Skeletal muscle tissue (tissue), 3 donors: ENCODE measurements at regions not wholly inside any gene's neighbourhood (a gene's known extent, or its start where the extent isn't known, plus 50 kb on each side); places are given as distances from the start of the nearest gene placed in this dataset.

Experiments used
- H3K27ac ChIP-seq: one replicate; pipeline ENCODE4 v1.7.0; 2013; ENCODE audit warnings: mild to moderate bottlenecking, low read depth, low read length, inconsistent platforms
- H3K27me3 ChIP-seq, 3 donors: one replicate each; pipeline ENCODE4 v1.7.0; 2013; ENCODE audit warnings: low read length in 3 of 3; ENCODE audit not compliant: control insufficient read depth in 3 of 3, insufficient read depth in 3 of 3
- H3K36me3 ChIP-seq, 3 donors: one replicate each; pipeline ENCODE4 v1.7.0; 2013; ENCODE audit warnings: low read length in 3 of 3; ENCODE audit not compliant: control insufficient read depth in 3 of 3, insufficient read depth in 3 of 3
- H3K4me1 ChIP-seq, 3 donors: one replicate each; pipeline ENCODE4 v1.7.0; 2013; ENCODE audit warnings: low read length in 3 of 3, mild to moderate bottlenecking in 3 of 3; ENCODE audit not compliant: control insufficient read depth in 3 of 3, insufficient read depth in 3 of 3
- H3K4me3 ChIP-seq, 3 donors: one replicate each; pipeline ENCODE4 v1.7.0; 2013; ENCODE audit warnings: low read length in 3 of 3
- H3K9ac ChIP-seq, 3 donors: one replicate each; pipeline ENCODE4 v1.7.0; 2013; ENCODE audit warnings: low read length in 3 of 3, mild to moderate bottlenecking in 3 of 3, moderate library complexity in 2 of 3, low read depth in 1 of 3
- H3K9me3 ChIP-seq, 3 donors: one replicate each; pipeline ENCODE4 v1.7.0; 2013; ENCODE audit warnings: low read length in 3 of 3; ENCODE audit not compliant: control insufficient read depth in 3 of 3
- donor health status: Osteomylitis.

- peaks cover 0 to 6% (median 0%) of the 10 kb centered on the region in 3 donors for H3K27me3 ChIP-seq
- no peaks in the 10 kb centered on the region for H3K36me3 ChIP-seq
- no peak overlapping the region for H3K4me3 ChIP-seq
- H3K9me3 ChIP-seq = no peaks in the 10 kb centered on the region
- peaks cover 0 to 4% (median 0%) of the 10 kb centered on the region in 3 donors for H3K4me1 ChIP-seq
- no peak overlapping the region for H3K27ac ChIP-seq
- no peak overlapping the region for H3K9ac ChIP-seq
These were observed 151.1 kb downstream of the IL20RB start for GRCh38 chr3:137108699-137109440.

GRCh38 chr3:137110392-137110996 lies 152.7 kb downstream of the IL20RB start:
- Histone ChIP-seq H3K9ac (no peak overlapping the region), H3K9me3 (no peaks in the 10 kb centered on the region), H3K27me3 (peaks cover 0 to 6% (median 0%) of the 10 kb centered on the region in 3 donors), H3K4me3 (no peak overlapping the region), H3K27ac (no peak overlapping the region), H3K36me3 (no peaks in the 10 kb centered on the region), H3K4me1 (peaks cover 0 to 3% (median 0%) of the 10 kb centered on the region in 3 donors)

DNA sequence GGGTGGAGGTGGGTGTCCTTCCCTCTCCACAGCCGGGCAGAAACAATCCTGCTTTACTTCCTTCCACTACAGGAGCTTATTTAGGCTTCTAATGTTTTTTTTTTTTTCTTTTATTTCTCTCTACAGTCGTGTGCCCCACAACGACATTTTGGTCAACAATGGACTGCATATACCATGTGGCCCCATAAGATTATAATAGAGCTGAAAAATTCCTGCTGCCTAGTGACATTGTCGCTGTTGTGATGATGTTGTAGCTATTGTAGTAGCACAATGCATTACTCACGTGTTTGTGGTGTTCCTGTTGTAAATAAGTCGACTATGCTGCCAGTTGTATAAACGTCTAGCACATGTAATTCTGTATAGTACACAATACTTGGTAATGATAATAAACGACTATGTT lies 153.7 kb downstream of the IL20RB start:
- no peaks in the 10 kb centered on the region for H3K36me3 ChIP-seq
- H3K9ac ChIP-seq = no peak overlapping the region
- peaks cover 0 to 6% (median 0%) of the 10 kb centered on the region in 3 donors for H3K27me3 ChIP-seq
- H3K4me3 ChIP-seq = no peak overlapping the region
- H3K4me1 ChIP-seq = no peaks in the 10 kb centered on the region
- no peak overlapping the region for H3K27ac ChIP-seq
- H3K9me3 ChIP-seq = no peaks in the 10 kb centered on the region

GRCh38 chr3:137116619-137117018 lies 158.8 kb downstream of the IL20RB start:
- Histone ChIP-seq H3K27me3 (peaks cover 0 to 1% (median 0%) of the 10 kb centered on the region in 3 donors), H3K4me3 (no peak overlapping the region), H3K9ac (no peak overlapping the region), H3K27ac (no peak overlapping the region), H3K9me3 (peaks cover 0 to under 1% (median 0%) of the 10 kb centered on the region in 3 donors), H3K4me1 (no peaks in the 10 kb centered on the region), H3K36me3 (no peaks in the 10 kb centered on the region)

DNA sequence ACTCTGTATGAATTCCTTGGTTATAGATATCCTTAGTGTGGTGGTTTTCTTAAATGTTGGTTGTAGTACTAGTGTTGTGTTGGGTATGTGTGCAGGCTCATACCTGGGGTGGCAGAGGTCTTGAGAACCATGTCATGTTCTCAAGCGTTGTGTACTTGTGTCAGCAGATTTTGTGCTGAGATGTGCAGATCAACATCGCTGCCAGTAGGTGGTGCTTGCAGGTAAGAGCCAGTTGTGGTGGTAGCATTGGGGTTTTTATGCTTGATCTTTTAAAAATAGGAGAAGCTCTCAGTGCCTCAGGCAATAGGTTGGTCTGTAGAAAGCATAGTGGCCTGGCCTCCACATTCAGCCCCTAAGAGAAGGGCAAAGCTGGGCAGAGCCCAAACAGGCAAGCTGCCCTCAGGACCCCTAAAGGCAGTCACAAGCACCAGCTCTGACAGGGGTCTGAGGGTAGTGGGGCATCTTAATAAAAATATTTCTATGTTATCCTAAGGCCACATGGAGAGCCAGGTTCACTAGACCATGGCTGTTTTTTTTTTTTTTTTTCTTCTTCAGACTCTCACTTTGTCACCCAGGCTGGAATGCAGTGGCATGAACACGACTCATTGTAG lies 164.0 kb downstream of the IL20RB start:
- Histone ChIP-seq H3K27me3 (peaks cover 0 to 2% (median 2%) of the 10 kb centered on the region in 3 donors), H3K4me3 (no peak overlapping the region), H3K4me1 (no peaks in the 10 kb centered on the region), H3K9me3 (peaks cover 0 to 3% (median 0%) of the 10 kb centered on the region in 3 donors), H3K27ac (no peak overlapping the region), H3K36me3 (no peaks in the 10 kb centered on the region), H3K9ac (no peak overlapping the region)

GRCh38 chr3:137131081-137131480 lies 173.3 kb downstream of the IL20RB start:
- no peaks in the 10 kb centered on the region for H3K36me3 ChIP-seq

GRCh38 chr3:137134431-137134830 lies 176.6 kb downstream of the IL20RB start:
- Histone ChIP-seq H3K9me3 (no peaks in the 10 kb centered on the region), H3K9ac (no peak overlapping the region), H3K36me3 (no peaks in the 10 kb centered on the region)

More at GRCh38 chr3:137131081-137131480, 173.3 kb downstream of the IL20RB start:
- Histone ChIP-seq H3K27me3 (peaks cover 0 to 2% (median 0%) of the 10 kb centered on the region in 3 donors), H3K9ac (no peak overlapping the region), H3K9me3 (no peaks in the 10 kb centered on the region), H3K4me1 (no peaks in the 10 kb centered on the region), H3K4me3 (no peak overlapping the region), H3K27ac (no peak overlapping the region)

DNA sequence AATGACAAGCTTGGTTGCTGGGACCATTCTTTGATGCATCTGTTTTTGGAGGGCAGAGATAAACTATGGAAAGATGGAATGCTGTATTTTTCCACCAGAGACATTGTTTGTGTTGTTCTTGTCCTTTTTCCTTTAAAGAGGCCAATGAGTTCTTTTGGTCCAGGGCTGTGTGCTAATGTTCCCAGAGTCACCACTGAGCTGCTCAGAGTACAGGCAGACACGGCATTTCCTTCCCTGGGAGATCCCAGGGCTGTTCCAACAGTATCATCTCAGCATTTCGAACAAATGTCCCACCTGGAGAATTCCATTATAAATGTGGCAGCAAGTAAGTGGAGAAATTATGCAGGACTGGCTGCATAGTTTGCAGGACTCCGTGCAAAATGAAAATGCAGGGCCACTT lies 190.6 kb downstream of the IL20RB start:
- no peak overlapping the region for H3K27ac ChIP-seq
- H3K27me3 ChIP-seq = no peaks in the 10 kb centered on the region
- no peak overlapping the region for H3K9ac ChIP-seq
- no peaks in the 10 kb centered on the region for H3K4me1 ChIP-seq
- H3K36me3 ChIP-seq = no peaks in the 10 kb centered on the region
- no peak overlapping the region for H3K4me3 ChIP-seq
- H3K9me3 ChIP-seq = no peaks in the 10 kb centered on the region

More at GRCh38 chr3:137134431-137134830, 176.6 kb downstream of the IL20RB start:
- H3K4me3 ChIP-seq = no peak overlapping the region
- no peaks in the 10 kb centered on the region for H3K4me1 ChIP-seq
- peaks cover 0 to 2% (median 0%) of the 10 kb centered on the region in 3 donors for H3K27me3 ChIP-seq
- no peak overlapping the region for H3K27ac ChIP-seq

DNA sequence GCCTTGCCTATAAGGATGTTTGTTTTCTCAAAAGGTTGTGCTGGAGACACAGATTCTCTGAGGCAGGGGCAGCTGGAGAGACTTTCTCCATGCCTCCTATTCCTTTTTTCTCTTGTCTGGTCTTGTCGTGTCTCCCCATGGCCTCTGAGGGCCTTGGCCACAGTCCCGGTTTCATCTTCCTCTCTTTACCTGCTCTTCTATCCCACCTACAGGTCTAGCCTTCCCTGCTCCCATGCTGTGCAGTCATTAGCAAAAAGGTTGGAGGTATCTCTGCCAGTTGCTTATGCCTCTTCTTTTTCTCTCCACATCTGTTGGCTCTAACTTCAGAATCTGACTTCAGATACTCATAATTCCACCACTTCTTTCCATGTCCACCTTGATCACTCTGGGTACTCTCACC lies 191.1 kb downstream of the IL20RB start:
- Histone ChIP-seq H3K4me1 (no peaks in the 10 kb centered on the region), H3K9ac (no peak overlapping the region), H3K9me3 (no peaks in the 10 kb centered on the region), H3K4me3 (no peak overlapping the region), H3K27me3 (no peaks in the 10 kb centered on the region), H3K27ac (no peak overlapping the region), H3K36me3 (no peaks in the 10 kb centered on the region)

- H3K4me1 ChIP-seq = no peaks in the 10 kb centered on the region
- H3K4me3 ChIP-seq = no peak overlapping the region
- no peaks in the 10 kb centered on the region for H3K36me3 ChIP-seq
- H3K27ac ChIP-seq = no peak overlapping the region
- H3K27me3 ChIP-seq = no peaks in the 10 kb centered on the region
- H3K9me3 ChIP-seq = no peaks in the 10 kb centered on the region
- H3K9ac ChIP-seq = no peak overlapping the region
These were observed 193.0 kb downstream of the IL20RB start for GRCh38 chr3:137150825-137151224.
